Liver (tissue), 8 donors: ENCODE measurements at regions not wholly inside any gene's neighbourhood (a gene's known extent, or its start where the extent isn't known, plus 50 kb on each side); places are given as distances from the start of the nearest gene placed in this dataset.

Experiments used
- DNase-seq: peaks from one replicate; pipeline ENCODE4 v3.0.0-alpha.2; 2017; ENCODE audit warnings: low spot score
- H3K27ac ChIP-seq, 2 donors: one replicate each; pipeline ENCODE4 v1.7.0; 2013; ENCODE audit warnings: inconsistent platforms in 2 of 2, low read length in 2 of 2, control low read depth in 1 of 2, low read depth in 1 of 2, mild to moderate bottlenecking in 1 of 2
- H3K27me3 ChIP-seq, 4 donors: one replicate each; pipeline versions ENCODE4 v1.6.1 to v1.7.0; 2013; ENCODE audit warnings: low read length in 3 of 4, inconsistent platforms in 1 of 4, mild to moderate bottlenecking in 1 of 4, moderate library complexity in 1 of 4; ENCODE audit not compliant: control insufficient read depth in 4 of 4, insufficient read depth in 4 of 4
- H3K36me3 ChIP-seq, 4 donors: one replicate each; pipeline versions ENCODE4 v1.6.1 to v1.7.0; 2013; ENCODE audit warnings: low read length in 3 of 4, mild to moderate bottlenecking in 3 of 4, low read depth in 1 of 4, moderate library complexity in 1 of 4; ENCODE audit not compliant: control insufficient read depth in 4 of 4, insufficient read depth in 3 of 4
- H3K4me1 ChIP-seq, 4 donors: one replicate each; pipeline versions ENCODE4 v1.6.1 to v1.7.0; 2013; ENCODE audit warnings: low read length in 3 of 4, mild to moderate bottlenecking in 3 of 4, moderate library complexity in 1 of 4; ENCODE audit not compliant: control insufficient read depth in 4 of 4, insufficient read depth in 4 of 4
- H3K4me3 ChIP-seq, 3 donors: one replicate each; pipeline versions ENCODE4 v1.6.1 to v1.7.0; 2013; ENCODE audit warnings: low read length in 3 of 3, control low read depth in 1 of 3, low read depth in 1 of 3, mild to moderate bottlenecking in 1 of 3
- H3K9ac ChIP-seq, 2 donors: one replicate each; pipeline ENCODE4 v1.7.0; 2013; ENCODE audit warnings: low read length in 2 of 2, mild to moderate bottlenecking in 2 of 2, moderate library complexity in 2 of 2, control low read depth in 1 of 2, low read depth in 1 of 2
- H3K9me3 ChIP-seq, 4 donors: one replicate each; pipeline versions ENCODE4 v1.6.1 to v1.7.0; 2013; ENCODE audit warnings: low read length in 3 of 4; ENCODE audit not compliant: control insufficient read depth in 4 of 4
- ATF3 ChIP-seq: IDR thresholded peaks from 2 replicates; pipeline ENCODE4 v1.6.1; 2016; ENCODE audit warnings: antibody characterized with exemption
- CTCF ChIP-seq: fragments of 150-350 bp; IDR thresholded peaks from 2 replicates; pipeline ENCODE4 v1.5.1; 2017; ENCODE audit warnings: improper control_type of control experiment, low read depth, low read length; ENCODE audit not compliant: missing input control
- EGR1 ChIP-seq, 2 donors: IDR thresholded peaks; 2 replicates each; pipeline ENCODE4 v1.6.1; 2016 to 2018; ENCODE audit warnings: antibody characterized with exemption in 2 of 2, low read depth in 2 of 2
- FOXA1 ChIP-seq: IDR thresholded peaks from 2 replicates; pipeline ENCODE4 v1.6.1; 2016; ENCODE audit warnings: antibody characterized with exemption
- FOXA2 ChIP-seq: IDR thresholded peaks from 2 replicates; pipeline ENCODE4 v1.6.1; 2016; ENCODE audit warnings: antibody characterized with exemption
- JUND ChIP-seq, 2 donors: IDR thresholded peaks; 2 replicates each; pipeline ENCODE4 v1.6.1; 2016; ENCODE audit warnings: antibody characterized with exemption in 2 of 2
- MAX ChIP-seq: IDR thresholded peaks from 2 replicates; pipeline ENCODE4 v1.6.1; 2016; ENCODE audit warnings: antibody characterized with exemption
- NR2F2 ChIP-seq: IDR thresholded peaks from 2 replicates; pipeline ENCODE4 v1.6.1; 2016; ENCODE audit warnings: antibody characterized with exemption
- RAD21 ChIP-seq, 2 donors: IDR thresholded peaks; 2 replicates each; pipeline ENCODE4 v1.6.1; 2016; ENCODE audit warnings: antibody characterized with exemption in 2 of 2, mild to moderate bottlenecking in 2 of 2
- REST ChIP-seq: IDR thresholded peaks from 2 replicates; pipeline ENCODE4 v1.6.1; 2016; ENCODE audit warnings: antibody characterized with exemption, mild to moderate bottlenecking
- RXRA ChIP-seq, 2 donors: IDR thresholded peaks; 2 replicates each; pipeline ENCODE4 v1.6.1; 2017 to 2018; ENCODE audit warnings: antibody characterized with exemption in 2 of 2, mild to moderate bottlenecking in 1 of 2
- SP1 ChIP-seq: IDR thresholded peaks from 2 replicates; pipeline ENCODE4 v1.6.1; 2018; ENCODE audit warnings: antibody characterized with exemption, mild to moderate bottlenecking
- TAF1 ChIP-seq: conservative IDR thresholded peaks from 2 replicates; pipeline ENCODE4 v1.6.1; 2016; ENCODE audit warnings: antibody characterized with exemption, mild to moderate bottlenecking
- YY1 ChIP-seq: IDR thresholded peaks from 2 replicates; pipeline ENCODE4 v1.6.1; 2016; ENCODE audit warnings: antibody characterized with exemption, mild to moderate bottlenecking
- ZBTB33 ChIP-seq: IDR thresholded peaks from 2 replicates; pipeline ENCODE4 v1.6.1; 2016; ENCODE audit warnings: antibody characterized with exemption
- WGBS: extraction: QIAGEN DNeasy Blood & Tissue Kit; methylation state at CpG from one replicate; pipeline ENCODE4 v1.1.7; 2013; 5-methylcytosine and 5-hydroxymethylcytosine counted together
- donor health status: healthy.
- donor health status: healthy.
- donor health status: healthy.
- donor health status: healthy.
- donor health status: healthy.

- Histone ChIP-seq H3K9ac (no peak overlapping the region), H3K36me3 (no peaks in the 10 kb centered on the region), H3K27me3 (no peaks in the 10 kb centered on the region), H3K27ac (no peak overlapping the region), H3K4me3 (no peak overlapping the region), H3K9me3 (peaks cover 0 to 2% (median 0%) of the 10 kb centered on the region in 4 donors), H3K4me1 (no peaks in the 10 kb centered on the region)
- WGBS = 52% methylated on average over 2 of the region's 2 CpGs
- no peak for DNase-seq
- TF ChIP-seq ZBTB33 = no peak
- no peak for TF ChIP-seq MAX
- TF ChIP-seq FOXA1 = no peak
- TF ChIP-seq ATF3 = no peak
- no peak for TF ChIP-seq RAD21 (IDR thresholded peaks at IDR 0.05)
- TF ChIP-seq EGR1 (IDR thresholded peaks at IDR 0.05; ENCODE audit: low read depth in 2 of 2) = no peak
- no peak for TF ChIP-seq JUND (IDR thresholded peaks at IDR 0.05)
- TF ChIP-seq FOXA2 = no peak
- TF ChIP-seq REST = no peak
- no peak for TF ChIP-seq RXRA (IDR thresholded peaks at IDR 0.05)
- TF ChIP-seq TAF1 = no peak
- no peak for TF ChIP-seq SP1
- TF ChIP-seq CTCF = no peak
- no peak for TF ChIP-seq NR2F2
These were observed 115.8 kb upstream of the IQCM start for GRCh38 chr4:149931431-149931830.

- WGBS = 74% methylated on average over 3 of the region's 3 CpGs
- no peaks in the 10 kb centered on the region for H3K4me1 ChIP-seq
- no peak for DNase-seq
- peaks cover 0 to 2% (median 0%) of the 10 kb centered on the region in 4 donors for H3K9me3 ChIP-seq
- no peak overlapping the region for H3K9ac ChIP-seq
- H3K4me3 ChIP-seq = no peak overlapping the region
- H3K36me3 ChIP-seq = no peaks in the 10 kb centered on the region
- H3K27ac ChIP-seq = no peak overlapping the region
- H3K27me3 ChIP-seq = no peaks in the 10 kb centered on the region
- TF ChIP-seq SP1 (no peak), FOXA1 (no peak), ZBTB33 (no peak), YY1 (no peak), CTCF (no peak), JUND (IDR thresholded peaks at IDR 0.05) (no peak), MAX (no peak), REST (no peak), FOXA2 (no peak), TAF1 (no peak)
These were observed 116.5 kb upstream of the IQCM start for GRCh38 chr4:149932188-149932587.
